ENCODE measurements at regions not wholly inside any gene's neighbourhood (a gene's known extent, or its start where the extent isn't known, plus 50 kb on each side); places are given as distances from the start of the nearest gene placed in this dataset.
"Not testable (repeated sequence)": the region's sequence is repeated elsewhere in the genome, so short reads cannot be mapped to it uniquely, and the experiment has no call there.

DNA sequence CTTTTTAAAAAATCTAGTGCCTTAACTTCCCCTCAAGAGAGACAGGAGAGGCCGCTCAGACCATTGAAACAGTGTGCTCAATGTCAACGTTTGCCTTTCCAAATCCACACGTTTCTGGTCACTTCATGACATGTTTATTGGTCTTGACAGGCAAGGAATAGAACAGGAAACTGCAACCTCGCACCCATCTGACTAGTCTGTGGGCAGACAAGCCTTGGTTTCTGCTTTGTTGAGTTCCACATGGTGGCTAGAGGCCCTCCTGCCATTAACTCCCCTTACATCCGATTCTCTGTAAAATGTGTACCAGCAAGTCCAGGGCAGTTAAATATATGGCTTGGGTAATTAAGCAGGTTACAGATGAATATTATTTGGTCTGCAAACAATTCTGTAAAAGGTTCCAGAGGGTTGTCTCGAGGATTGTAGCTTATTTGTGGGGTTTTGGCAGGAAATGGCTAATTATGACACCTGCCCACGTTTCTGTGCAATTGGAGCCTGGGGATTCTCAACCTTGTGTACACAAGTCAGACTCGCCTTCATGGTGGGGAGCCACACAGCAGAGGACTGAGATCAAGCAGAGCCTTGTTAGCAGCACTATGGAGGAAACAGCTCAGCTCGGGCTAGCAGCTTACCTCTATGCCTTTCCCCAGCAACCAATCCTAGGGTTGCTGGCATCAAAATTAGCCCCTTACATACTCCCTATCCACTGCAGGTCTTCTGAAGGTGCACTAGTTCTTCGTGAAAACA lies 317.5 kb upstream of the IGF1R start:
- DNase-seq = no peak

DNA sequence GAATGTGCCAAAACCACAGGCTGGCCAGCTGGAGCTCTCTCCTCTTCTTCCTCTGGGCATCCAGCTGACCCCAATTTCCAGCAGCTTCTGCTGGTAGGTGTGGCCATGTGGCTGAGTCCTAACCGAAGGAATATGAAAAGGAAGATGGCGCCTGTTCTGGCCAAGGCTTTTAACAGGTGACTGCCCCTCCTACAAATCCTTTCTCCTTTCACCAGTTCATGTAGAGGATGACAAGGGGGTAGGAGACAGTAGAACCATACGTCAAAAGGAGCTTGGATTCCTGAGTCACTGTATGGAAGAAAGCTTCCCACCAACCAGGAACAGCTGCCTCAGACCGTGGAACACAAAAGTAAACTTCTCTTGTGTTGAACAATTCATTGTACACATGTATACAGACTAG lies 316.7 kb upstream of the IGF1R start:
- DNase-seq = no peak

DNA sequence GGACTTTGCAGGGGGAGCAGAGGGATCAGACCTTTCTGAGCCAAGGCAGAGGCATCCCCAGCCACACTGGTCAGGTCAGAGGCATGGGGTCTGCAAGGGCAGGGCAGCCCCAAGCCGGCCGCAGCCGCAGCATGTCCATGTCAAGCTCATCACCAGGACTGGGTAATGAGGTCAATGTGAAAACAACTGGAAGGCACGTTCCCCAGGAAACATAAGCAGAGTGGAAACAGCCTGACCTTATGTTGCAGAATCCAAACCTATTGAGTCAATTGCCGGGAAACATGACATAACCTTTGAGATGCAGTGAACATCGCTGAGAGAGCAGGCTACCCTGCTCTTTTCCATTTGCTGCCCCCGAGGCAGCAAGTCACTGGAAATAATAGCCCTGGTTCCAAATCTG lies 315.1 kb upstream of the IGF1R start:
- DNase-seq = no peak

DNA sequence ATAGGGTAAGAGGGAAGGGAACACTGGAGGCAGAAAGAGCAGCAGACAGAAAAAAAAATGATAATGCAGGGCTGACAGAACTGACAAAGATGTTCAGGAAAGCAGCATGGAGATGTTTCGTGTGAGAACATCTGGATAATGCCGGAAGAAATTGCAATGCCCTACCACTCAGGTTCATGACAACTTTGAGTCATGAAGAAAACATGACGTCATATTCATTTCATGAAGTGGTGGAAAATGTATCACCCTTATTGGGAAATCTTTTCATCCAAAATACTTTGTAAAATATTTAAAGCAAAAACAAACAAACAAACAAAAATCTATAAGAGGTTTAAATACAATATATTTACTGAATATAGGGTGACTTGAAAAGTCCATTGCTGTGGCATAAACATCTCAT lies 305.4 kb upstream of the IGF1R start:
- DNase-seq = no peak

DNA sequence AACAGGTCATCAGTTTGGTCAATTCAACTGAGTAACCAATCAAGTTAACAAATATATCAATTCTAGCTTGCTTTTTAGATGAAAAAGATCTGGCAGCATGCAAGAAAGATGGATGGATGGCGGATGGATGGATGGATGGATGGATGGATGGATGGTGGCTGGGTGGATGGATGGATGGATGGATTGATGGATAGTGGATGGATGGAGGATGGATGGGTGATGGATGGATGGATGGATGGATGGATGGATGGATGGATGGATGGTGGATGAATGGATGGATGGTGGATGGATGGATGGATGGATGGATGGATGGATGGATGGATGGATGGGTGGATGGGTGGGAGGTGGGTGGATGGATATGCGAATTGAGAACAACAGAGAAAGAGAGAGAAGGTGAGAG lies 303.7 kb upstream of the IGF1R start:
- no peak for DNase-seq

DNA sequence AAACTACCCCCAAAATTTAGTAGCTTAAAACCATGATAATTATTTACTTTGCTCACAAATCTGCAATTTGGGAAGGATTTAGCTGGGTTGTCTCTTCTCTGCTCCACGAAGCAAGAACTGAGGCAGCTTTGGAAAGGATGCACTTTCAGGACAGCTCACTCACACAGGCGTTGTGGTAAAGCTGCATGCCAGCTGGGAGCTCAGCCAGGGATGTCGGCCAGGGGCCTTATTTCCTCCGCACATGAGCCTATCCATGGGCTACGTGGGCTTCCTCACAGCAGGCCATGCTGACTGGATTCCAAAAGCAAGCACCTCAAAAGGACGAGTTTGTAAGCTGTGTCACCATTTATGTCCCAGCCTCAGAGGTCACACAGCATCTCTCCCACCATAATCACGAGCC lies 301.3 kb upstream of the IGF1R start:
- no peak for DNase-seq

DNA sequence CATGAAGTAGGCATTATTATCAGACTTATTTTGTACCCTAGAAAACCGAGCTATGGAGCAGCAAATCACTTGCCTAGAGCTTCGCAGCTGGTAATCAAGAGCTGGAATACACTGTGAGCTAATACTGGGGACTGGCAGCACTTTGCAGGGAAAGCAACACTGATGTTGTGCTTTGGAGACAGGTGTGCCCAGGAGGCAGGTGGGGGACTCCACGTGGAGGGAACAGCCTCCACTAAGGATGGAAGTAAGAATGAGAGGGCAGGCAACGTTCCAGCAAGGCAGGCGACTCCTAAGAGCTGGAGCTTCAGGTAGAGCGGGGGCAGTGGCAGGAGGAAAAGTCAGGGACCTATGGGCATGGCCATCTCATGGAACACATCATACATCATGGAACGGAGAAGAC lies 300.5 kb upstream of the IGF1R start:
- no peak for DNase-seq

DNA sequence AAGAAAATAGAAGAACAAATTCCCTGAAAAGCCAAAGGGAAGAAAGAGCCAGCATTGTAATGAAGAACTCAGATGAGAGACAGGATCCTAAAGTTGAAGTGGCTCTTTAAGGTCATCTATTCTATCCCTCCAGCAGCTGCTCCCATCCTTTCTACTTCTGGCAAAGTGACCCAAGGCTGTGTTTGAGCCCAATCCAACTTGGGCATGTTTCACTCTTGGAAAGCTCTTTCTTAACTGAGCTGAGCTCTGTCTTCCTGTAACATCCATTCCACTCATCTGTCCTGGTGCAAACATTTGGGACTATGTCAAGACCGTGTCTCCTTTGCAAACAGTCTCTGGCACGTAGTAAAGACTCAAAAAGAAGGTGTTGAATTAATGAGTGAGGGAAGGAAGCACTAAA lies 298.1 kb upstream of the IGF1R start:
- no peak for DNase-seq

DNA sequence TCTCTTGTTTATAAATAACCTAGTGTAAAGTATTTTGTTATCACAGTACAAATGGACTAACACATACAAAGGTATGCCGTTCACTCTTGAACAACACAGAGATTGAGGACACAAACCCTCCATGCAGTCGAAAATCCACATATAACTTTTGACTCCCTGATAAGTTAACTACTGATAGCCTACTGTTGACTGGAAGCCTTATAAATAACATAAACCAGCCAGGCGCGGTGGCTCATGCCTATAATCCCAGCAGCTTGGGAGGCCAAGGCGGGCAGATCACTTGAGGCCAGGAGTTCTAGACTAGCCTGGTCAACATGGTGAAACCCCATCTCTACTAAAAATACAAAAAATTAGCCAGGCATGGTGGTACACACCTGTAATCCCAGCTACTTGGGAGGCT lies 290.1 kb upstream of the IGF1R start:
- DNase-seq = not testable (repeated sequence)

DNA sequence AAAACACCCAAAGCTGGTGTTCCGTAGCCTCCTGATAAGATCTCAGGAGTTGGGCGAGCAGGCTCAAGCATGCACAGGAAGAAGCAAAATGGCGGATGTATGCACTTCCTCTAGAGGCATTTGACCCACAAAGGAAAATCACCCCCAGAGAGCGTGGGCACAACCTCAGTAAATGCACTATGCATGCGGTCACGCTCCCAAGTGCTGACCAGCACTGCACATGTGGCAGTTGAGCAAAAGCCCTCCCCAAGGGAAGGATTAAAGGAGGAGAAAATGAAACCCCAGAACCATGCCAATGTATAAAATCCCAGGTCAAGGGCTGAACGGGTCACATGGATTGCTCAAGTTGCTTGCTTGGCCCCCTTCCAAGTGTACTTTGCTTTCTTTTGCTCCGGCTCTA lies 289.4 kb upstream of the IGF1R start:
- DNase-seq = no peak

DNA sequence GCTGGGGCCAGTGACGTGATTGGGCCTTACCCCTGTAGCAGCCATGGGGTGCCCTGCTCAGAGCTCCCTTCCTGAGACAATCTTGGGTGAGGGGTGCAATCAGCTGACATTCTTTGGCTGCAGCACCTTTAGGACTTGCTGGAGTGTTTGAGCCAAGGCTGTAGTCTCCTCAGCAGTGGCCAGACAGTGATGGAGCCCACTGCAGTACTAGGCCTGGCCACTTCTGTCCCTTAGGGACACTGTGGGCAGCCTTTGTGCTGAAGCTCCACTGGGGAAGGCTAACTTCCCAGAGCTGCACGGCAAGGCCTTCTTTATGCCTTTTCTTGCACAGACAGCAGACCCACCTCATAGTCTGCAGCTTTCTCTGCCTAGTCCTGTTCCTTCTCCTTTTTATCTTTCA lies 284.9 kb upstream of the IGF1R start:
- no peak for DNase-seq

DNA sequence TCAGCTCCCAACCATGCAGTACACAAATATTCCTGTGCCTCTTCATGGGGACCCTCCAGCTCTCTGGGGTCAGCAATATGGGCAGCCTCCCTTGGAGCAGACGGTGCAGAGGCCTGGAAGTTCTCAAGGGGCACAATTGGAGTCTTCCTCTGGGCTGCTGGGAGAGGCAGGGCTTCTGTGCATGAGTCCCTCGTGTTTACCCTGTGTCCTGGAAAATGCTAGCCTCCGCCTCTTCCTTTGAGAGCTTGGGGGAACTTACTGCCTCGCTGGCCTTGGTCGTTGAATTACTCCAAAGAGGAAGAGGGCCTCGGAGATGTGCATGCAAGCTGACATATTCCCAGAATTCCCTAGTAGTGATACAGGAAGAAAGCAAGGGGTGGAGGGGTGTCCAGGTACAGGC lies 284.4 kb upstream of the IGF1R start:
- DNase-seq = no peak

DNA sequence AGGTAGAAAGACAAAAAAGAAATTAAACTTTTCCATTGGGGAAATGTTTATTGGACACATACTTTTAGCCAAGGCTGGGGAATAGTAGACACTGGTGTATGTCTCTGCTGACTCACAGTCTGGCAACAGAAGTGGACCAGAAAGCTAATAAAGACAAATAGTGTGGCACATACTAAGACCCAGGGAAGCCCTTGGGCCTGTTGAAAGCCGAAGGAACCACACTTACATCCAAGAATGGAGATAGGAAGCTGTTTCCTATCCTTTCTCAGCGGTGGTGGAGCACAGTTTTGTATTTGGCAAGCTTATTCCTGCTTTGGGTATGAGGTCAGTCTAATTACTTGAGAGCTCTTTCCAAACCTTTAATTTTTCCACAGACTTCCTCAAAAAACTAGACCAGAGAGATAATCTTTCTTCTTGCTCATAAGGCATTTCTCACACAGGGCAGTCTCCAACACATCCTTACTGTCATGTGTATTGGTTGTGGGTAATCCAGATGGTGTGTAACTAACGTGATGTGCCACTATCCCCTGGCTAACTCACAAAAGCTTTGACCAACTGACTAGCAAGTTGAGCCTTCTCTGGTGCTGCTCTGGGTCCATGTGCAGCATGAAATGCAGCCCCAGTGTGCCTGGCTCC lies 279.1 kb upstream of the IGF1R start:
- DNase-seq = no peak

DNA sequence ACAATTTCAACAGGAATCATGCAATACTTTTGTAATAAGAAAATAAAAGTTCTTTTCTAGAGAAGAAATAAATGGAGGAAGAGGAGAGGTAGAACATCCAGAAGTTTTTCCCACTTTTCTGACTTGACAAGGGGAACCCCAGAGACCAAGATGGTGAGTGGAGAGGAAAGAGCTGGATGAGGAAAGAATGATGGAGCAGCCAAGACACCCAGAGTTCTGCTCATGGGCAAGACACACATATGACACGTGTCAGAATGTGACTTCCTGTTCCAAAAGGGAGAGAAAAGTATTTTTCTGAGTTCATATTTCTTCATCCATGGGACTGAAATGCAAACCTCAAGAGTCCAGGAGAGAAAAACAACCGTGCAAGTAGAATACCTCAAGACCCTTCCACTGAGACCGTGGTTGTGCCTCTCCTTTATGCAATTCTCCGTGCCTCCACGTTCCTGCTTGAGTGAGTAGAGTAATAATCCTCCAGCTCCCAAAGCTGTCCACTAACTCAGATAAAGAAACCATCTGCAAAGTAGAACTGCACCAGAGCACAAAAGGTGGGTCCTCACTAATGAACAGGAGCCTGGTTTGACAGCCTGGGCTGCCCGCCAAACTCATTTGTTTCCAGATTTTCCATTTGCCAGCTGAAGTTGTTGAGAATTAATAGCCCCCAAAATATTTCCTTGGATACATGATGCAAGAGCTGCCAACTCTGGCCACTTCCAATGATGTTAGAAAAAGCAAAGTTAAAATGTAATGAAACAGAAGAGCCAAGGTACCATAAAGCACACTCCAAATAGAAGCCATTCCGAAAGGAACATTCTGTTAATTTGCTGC lies 272.6 kb upstream of the IGF1R start:
- no peak for DNase-seq

DNA sequence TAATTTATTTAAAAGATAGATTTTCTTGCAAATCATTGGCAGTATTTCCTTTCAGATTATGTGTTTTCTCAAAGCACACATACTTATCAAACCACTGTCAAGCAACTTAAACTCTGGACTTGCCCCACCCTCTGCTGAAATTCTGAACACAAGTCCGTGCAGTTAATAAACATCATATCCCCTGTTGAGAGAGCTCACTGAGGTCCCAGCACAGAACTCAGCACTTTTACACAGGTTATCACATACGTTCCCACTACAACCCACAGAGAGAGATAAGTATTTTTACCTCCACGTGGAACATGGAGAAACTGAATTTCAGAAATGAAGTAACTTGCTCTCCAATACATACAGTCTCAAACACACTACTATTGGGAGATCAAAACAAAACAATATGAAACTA lies 267.6 kb upstream of the IGF1R start:
- no peak for DNase-seq

DNA sequence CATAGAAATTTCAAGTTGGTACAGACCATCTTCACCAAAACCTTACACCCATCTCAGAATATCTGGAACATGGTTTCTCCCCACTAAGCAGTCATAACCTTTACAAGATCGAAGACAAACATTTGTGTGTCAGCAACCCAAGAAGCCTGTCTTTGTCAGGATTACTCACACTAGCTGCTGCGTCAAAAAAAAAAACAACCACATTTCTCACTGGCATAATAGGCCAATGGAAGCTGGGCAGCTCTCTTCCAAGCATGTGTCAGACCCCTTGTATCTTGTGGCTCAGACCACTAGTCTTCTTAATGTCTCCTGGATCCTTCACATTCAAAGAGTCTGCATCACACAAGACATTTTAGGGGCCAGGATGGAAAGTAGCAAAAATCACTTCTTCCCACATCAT lies 266.9 kb upstream of the IGF1R start:
- no peak for DNase-seq

DNA sequence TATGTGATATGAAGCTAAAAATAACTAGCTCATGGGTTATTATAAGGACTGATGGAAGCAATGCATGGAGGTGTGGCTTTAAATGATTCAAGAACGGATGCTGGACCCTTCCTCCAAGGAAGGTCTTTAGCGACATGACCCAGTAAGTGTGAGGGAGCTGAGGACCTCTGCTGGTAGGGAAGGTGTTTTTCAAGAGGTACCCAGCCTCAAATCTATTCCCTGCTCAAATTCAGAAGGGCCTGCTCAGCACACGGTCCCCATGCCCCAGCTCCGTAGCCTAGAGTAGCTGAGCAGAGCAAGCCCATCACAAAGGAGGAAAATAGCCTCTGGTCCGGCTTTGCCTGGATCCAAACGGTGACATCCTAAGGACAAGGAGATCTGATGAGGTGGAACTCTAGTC lies 266.2 kb upstream of the IGF1R start:
- no peak for DNase-seq

DNA sequence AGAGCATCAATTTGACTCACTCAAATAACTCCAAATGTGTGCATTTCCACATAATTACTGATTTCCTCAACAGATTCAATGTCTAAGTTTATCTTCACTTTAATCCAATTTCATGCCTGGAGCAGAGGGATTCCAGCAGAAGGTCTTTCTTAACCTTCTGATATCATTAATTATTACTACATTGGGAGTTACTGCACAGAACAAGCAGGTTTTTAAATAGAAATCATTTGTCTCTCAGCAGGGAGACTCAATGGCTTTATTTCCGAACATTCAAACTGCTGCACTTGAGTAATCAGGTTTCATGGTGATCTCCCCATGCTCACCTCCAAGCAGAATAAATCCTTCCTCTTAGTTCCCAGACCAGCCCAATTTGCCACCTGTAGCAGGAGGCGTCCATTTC lies 264.8 kb upstream of the IGF1R start:
- no peak for DNase-seq

DNA sequence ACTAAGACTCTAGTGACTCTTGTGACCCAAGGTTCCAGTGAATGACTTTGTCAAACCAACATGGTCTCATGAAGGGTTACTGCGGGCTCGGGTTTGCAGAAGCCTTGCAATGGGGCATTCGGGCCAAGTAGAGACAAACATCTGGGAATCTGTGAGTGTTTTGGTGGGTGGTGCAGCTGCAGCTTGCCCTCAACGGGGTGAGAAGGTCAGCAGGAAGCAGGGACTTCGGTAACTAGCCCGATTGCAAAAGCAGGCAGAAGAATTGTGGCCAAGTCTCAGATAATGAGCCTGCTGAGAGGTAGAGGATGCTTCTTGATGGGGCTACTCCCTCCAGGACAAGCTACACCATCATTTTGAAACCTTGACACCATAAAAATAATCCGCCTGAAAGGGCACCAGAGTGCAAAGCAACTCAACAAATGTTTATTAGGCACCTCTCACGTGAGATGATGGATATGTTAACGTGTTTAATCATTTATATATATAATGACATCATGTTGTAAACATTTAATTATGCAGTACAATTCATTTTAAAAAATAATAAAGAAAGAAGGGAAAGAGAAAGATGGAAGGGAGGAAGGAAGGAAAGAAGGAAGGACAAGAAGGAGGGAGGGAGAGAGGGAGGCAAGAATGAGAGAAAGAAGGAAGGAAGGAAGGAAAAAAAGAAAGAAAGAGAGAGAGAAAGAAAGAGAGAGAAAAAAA lies 263.9 kb upstream of the IGF1R start:
- DNase-seq = no peak

DNA sequence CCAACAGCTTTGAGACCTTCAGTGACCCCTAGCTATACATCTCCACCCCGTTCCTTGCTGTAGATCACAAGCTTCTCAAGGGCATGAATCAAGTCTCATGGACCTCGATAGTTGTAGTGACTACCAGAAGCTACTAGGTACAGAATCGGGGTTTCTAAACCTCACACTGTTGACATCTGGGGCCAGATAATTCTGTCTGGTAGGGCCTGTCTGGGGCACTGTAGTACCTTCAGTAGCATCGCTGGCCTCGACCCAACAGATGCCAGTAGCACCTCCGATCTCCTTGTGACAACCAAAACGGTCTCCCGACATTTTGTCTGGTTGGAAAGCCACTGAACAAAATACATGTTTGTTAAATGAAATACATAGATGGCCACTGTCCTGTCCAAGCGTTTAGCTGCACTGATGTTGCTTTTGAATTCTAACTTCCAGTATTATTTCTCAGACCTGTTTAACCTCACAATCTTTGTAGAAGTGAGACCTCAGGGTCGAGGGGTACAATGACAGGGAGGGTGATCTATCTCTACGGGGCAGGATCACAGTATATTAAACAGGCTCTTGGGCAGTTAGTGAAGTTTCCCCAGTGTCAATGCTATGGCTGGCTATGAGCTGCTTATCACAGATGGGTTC lies 262.5 kb upstream of the IGF1R start:
- DNase-seq = no peak

DNA sequence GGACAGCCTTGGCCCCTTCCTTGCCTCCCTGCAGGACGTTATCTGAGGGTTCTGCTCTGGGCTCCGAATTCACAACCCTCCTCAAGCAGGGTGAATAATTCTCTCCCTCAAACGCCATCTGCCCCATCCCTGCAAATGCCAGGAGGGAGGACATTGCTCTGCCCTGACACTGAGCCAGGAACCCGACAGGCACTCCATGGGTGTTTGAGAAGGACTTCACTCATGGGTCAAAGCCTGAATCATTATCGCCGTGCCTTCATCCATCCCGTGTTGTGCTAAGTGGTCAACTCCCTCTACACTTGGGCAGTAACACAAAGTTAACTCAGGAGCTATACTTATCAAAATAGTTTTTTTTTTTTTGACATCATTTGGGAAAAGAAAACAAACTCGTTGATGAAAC lies 261.8 kb upstream of the IGF1R start:
- no peak for DNase-seq

DNA sequence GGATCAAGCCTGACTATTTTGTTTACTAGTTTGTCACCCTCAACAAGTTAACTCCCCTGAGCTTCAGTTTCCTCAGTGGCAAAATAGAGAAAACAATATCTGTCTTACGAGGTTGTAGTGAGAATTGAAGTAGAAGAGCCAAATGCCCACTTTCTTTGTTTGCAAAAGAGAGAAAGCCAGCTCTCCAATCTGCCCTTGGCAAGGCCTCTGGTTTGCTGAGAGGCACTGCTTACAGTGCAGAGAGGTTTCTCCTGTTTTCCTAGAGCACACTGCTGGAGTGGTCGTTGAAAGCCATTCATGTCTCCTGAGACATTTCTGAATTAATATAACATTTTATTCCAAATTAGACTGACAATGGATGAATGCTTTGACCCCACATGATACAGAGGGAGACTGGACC lies 260.5 kb upstream of the IGF1R start:
- DNase-seq = no peak

DNA sequence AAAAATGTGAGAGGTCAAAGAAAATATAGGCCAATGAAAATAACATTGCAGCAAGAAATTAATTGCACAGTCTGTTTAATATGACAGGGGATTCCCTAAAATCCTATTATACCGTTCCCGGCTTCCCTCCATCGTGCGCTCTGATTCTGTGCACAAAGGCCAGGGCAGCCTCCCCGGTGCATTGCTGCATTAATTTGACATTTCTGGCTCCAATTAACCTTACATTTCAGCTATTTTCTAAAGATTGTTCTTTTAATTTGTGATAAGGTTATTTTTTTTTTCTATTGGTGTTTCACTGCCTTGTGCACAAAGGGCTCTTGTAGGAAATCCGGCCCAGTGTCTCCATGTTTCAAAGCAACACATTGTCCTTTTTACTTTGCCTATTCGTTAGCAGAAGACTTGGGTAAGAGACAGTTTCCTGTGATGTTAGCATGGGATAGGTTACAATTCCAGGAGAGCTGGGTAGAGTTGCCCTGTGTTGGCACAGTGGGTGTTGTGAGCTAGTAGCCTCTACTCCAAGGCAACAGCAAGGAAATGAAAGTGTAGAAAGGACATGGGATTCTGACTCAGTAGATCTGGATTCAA lies 257.3 kb upstream of the IGF1R start:
- no peak for DNase-seq

Measured in fibroblast of skin of right quadriceps (primary cell).